ENCODE measurements at regions not wholly inside any gene's neighbourhood (a gene's known extent, or its start where the extent isn't known, plus 50 kb on each side); places are given as distances from the start of the nearest gene placed in this dataset.

DNA sequence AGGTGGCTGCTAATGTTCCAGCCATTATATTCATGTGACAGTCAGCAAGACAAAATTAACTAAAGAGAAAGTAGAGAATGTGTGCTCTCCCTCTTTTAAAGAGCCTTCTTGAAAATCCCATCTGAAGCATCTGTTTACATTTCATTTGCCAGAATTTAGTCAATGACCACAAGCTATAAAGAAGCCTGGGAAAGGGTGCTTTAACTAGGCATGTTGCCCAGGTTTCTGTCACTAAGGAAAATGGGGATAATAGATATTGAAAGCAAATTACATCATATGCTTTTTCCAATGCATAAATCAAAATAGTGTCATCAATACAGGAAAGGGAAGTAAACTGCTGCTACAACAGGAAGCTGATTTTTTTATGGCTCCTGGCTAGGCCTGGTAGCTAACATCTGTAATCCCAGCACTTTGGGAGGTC is 67.7 kb downstream of the ELAPOR2 start:
- no peak for DNase-seq
- Mint-ChIP-seq H3K36me3 (ENCODE audit: insufficient read depth in 1 of 3, low read depth in 3 of 3) (peaks cover 6 to 17% (median 10%) of the 10 kb centered on the region in 3 experiments), H3K9me3 (peaks cover 10 to 12% of the 10 kb centered on the region in 2 experiments; a peak in 4 of 5 replicates), H3K4me3 (no peak overlapping the region), H3K4me1 (peaks cover 7 to 11% of the 10 kb centered on the region in 2 experiments), H3K27me3 (ENCODE audit: low read depth) (no peaks in the 10 kb centered on the region), H3K27ac (no peak overlapping the region; a peak in 1 of 7 replicates)
- Histone ChIP-seq H3K27ac (ENCODE audit: insufficient read length, low read depth, low read length) (no peak overlapping the region), H3T11ph (ENCODE audit: low read length) (no peak overlapping the region), H4K91ac (ENCODE audit: insufficient read length, low read depth, low read length) (no peak overlapping the region), H3K79me2 (ENCODE audit: insufficient read depth, low read length) (peaks cover 4% of the 10 kb centered on the region), H2BK15ac (ENCODE audit: low read depth, low read length) (no peak overlapping the region), H4K5ac (ENCODE audit: insufficient read length, low read depth, low read length) (no peak overlapping the region), H3K9me3 (ENCODE audit: control insufficient read depth, low read depth, low read length) (no peaks in the 10 kb centered on the region), H3K27me3 (ENCODE audit: insufficient read depth, low read length) (no peaks in the 10 kb centered on the region), H3K9ac (ENCODE audit: extremely low read depth, insufficient read length, low read length) (no peak overlapping the region), H2AK5ac (ENCODE audit: insufficient read length, low read length) (no peak overlapping the region), H3K79me1 (ENCODE audit: insufficient read depth, low read depth, low read length, poor library complexity, severe bottlenecking) (peaks cover 8% of the 10 kb centered on the region), H3K18ac (ENCODE audit: insufficient read length, low read depth, low read length) (no peak overlapping the region), H3K4ac (ENCODE audit: low read depth, low read length) (no peak overlapping the region), H2AFZ (ENCODE audit: low read length) (no peak overlapping the region), H3K4me1 (ENCODE audit: insufficient read depth, low read length) (no peaks in the 10 kb centered on the region), H3K56ac (ENCODE audit: insufficient read length, low read depth, low read length) (no peak overlapping the region), H2BK20ac (ENCODE audit: low read depth, low read length, poor library complexity, severe bottlenecking) (no peak overlapping the region), H3K23ac (ENCODE audit: insufficient read length, low read depth, low read length) (no peak overlapping the region), H3K4me2 (ENCODE audit: insufficient read depth, insufficient read length, low read length) (no peak overlapping the region), H4K20me1 (ENCODE audit: control insufficient read depth, insufficient read depth, insufficient read length) (no peaks in the 10 kb centered on the region), H2BK5ac (ENCODE audit: insufficient read length, low read length) (no peak overlapping the region), H2BK120ac (ENCODE audit: low read depth, low read length, poor library complexity, severe bottlenecking) (no peak overlapping the region), H3K14ac (ENCODE audit: insufficient read depth, low read length) (no peak overlapping the region), H3K23me2 (ENCODE audit: insufficient read length, low read depth, low read length, poor library complexity, severe bottlenecking) (no peaks in the 10 kb centered on the region), H2BK12ac (ENCODE audit: insufficient read length, low read depth, low read length) (no peak overlapping the region), H4K8ac (replicated peaks; ENCODE audit: insufficient read length, low read depth, low read length) (no peak overlapping the region)
- TF ChIP-seq, protein P1, sequence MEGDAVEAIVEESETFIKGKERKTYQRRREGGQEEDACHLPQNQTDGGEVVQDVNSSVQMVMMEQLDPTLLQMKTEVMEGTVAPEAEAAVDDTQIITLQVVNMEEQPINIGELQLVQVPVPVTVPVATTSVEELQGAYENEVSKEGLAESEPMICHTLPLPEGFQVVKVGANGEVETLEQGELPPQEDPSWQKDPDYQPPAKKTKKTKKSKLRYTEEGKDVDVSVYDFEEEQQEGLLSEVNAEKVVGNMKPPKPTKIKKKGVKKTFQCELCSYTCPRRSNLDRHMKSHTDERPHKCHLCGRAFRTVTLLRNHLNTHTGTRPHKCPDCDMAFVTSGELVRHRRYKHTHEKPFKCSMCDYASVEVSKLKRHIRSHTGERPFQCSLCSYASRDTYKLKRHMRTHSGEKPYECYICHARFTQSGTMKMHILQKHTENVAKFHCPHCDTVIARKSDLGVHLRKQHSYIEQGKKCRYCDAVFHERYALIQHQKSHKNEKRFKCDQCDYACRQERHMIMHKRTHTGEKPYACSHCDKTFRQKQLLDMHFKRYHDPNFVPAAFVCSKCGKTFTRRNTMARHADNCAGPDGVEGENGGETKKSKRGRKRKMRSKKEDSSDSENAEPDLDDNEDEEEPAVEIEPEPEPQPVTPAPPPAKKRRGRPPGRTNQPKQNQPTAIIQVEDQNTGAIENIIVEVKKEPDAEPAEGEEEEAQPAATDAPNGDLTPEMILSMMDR (conservative IDR thresholded peaks at IDR 0.05), result no peak

Data from H9 (cell line).